NCI-H446 (cell line): ENCODE measurements at regions not wholly inside any gene's neighbourhood (a gene's known extent, or its start where the extent isn't known, plus 50 kb on each side); places are given as distances from the start of the nearest gene placed in this dataset.
"Not testable (repeated sequence)": the region's sequence is repeated elsewhere in the genome, so short reads cannot be mapped to it uniquely, and the experiment has no call there.

Experiments used
- DNase-seq, 2 experiments: peaks; one replicate each; lab custom pipeline; 2025; lab: John Stamatoyannopoulos, UW

GRCh38 chr4:53866055-53866454 lies 198.3 kb downstream of the CHIC2 start:
- DNase-seq = no peak

DNA sequence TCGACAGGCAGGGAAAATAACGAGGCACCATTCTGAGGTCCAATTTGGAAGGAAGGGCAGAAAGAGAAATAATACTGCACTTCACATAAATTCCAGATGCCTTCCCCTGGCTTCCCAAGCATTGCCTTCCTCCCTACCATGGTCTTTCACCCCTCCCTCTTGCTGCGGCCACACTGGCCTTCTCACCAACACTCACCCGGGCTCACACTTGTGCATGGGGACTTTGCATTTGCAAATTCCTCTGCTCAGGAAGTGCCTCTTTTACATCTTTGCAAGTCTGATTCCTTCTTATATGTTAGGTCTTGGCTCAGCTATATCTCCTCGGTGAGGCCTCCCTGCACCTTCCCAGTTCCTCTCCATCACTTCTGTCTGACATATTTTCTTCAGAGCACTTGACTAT lies 199.4 kb downstream of the CHIC2 start:
- DNase-seq = no peak

DNA sequence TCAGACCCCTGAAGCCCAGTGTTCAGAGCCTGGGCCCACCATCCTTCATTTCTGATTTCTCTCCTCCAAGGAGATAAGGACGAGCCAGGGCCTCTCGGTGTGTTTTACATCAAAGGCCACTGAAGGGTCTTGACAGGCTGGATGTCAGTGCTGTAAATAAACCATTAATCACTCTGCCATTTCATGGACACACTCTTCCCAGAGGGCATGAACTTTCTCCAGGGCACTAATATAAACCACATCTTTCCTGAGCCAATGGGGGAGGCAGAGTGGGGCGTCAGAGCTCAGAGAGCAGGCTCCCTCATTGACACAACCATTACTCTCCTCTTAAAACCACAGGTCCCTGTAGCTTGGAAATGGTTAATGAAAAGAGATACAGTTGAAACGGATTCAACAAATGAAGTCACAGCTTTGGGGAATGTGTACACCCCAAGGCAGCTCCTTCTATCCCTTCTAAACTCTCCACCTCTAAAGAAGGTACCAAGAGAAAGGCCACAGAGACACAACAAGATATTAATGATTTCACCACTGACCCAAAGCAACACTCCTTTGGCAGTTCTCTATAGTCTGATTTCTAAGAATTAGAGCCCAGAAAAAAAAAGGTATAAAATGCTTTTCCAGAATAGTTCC lies 200.6 kb downstream of the CHIC2 start:
- DNase-seq = no peak

DNA sequence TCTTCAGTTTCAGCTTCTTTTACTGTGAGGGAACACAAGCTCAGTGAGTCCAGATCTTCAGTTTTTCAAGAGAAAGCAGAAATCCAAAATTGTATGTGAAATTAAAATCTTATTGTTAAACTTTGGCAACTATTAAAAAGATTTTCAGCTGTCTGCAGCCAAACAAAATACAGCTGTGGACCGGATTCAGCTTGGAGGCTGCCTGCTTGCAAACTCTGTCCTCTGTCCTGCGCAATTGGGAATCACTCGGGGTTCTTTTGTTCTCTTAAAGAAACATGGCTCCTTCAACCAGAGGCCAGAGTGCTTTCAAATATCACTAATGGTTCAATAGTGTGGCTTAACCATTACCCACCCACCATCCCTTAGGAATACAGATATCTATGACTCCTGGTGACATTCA lies 201.2 kb downstream of the CHIC2 start:
- DNase-seq = no peak

GRCh38 chr4:53861856-53862610 lies 202.4 kb downstream of the CHIC2 start:
- DNase-seq = no peak

GRCh38 chr4:53859305-53859704 lies 205.1 kb downstream of the CHIC2 start:
- no peak for DNase-seq

DNA sequence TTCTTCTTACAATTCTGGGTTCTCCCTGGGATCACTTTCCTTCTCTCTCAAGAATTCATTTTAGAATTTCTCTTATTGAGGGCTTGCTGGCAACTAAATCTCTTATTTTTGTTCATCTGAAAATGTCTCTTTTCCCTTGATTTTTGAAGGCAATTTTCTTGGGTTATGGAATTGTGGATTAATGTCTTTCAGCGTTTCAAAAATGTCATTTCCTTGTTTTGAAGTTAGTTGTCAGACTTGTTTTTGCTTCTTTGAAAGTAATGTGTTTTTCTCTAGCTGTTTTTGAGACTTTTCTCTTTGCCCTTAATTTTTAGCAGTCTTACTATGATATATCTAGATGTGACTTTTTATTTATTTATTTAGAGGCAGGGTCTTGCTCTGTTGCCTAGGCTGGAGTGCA lies 205.7 kb downstream of the CHIC2 start:
- DNase-seq = no peak

GRCh38 chr4:53855581-53856250 lies 208.7 kb downstream of the CHIC2 start:
- DNase-seq = no peak

- DNase-seq = no peak
These were observed 209.3 kb downstream of the CHIC2 start for GRCh38 chr4:53854991-53855568.

- DNase-seq = no peak
These were observed 212.1 kb downstream of the CHIC2 start for GRCh38 chr4:53852343-53852742.

DNA sequence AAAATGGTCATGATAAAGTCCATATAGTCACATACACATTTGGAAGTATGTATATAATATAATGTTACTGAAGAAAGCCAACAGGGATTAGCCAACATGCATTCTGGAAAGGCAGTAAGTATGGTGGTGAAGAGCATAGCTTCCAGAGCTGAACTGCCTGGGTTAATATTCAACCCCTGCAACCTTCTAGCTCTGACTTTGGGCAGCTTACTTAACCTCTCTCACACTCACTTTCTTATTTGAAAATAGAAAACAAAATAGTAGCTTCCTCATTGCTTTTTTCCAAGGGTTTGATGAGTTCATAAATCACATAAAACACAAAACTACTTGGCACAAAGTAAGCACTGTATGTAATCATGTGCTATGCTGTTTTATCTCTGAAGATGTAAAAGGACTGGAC lies 216.4 kb downstream of the CHIC2 start:
- no peak for DNase-seq

GRCh38 chr4:53844551-53844950 lies 219.9 kb downstream of the CHIC2 start:
- DNase-seq = no peak

GRCh38 chr4:53844133-53844532 lies 220.3 kb downstream of the CHIC2 start:
- no peak for DNase-seq

GRCh38 chr4:53841711-53842110 lies 222.7 kb downstream of the CHIC2 start:
- no peak for DNase-seq

DNA sequence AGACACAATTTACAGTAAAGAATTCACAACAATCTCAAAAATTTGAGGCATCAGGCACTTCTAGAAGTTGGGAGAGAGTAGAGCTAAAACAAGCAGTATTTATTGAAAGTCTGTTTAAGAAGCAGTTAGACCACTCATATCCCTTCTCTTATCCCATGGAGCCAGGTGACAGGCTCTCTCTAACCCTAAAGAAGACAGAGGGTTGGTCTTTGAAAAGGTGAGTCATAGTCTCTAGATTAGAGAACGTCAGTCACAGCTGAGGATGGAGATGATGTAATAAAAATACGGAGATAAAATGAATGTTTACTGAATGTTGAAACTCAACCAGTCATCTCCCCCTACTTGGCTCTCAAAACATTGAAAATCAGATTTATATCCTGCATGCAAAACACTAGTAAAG lies 223.8 kb downstream of the CHIC2 start:
- no peak for DNase-seq

DNA sequence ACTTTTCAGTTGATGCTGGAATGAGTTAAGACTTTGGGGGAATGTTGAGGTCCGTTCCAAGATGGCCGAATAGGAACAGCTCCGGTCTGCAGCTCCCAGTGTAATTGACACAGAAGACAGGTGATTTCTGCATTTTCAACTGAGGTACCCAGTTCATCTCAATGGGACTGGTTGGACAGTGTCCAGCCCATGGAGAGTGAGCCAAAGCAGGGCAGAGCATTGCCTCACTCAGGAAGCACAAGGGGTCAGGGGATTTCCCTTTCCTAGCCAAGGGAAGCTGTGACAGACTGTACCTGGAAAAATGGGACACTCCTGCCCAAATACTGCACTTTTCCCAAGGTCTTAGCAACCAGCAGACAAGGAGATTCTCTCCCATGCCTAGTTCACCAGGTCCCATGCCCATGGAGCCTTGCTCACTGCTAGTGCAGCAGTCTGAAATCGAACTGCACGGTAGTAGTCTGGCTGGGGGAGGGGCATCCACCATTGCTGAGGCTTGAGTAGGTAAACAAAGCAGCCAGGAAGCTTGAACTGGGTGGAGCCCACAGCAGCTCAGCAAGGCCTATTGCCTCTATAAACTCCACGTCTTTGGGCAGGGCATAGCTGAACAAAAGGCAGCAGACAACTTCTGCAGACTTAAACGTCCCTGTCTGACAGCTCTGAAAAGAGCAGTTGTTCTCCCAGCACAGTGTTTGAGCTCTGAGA lies 231.0 kb downstream of the CHIC2 start:
- DNase-seq = not testable (repeated sequence)

GRCh38 chr4:53832549-53832948 lies 231.9 kb downstream of the CHIC2 start:
- no peak for DNase-seq

DNA sequence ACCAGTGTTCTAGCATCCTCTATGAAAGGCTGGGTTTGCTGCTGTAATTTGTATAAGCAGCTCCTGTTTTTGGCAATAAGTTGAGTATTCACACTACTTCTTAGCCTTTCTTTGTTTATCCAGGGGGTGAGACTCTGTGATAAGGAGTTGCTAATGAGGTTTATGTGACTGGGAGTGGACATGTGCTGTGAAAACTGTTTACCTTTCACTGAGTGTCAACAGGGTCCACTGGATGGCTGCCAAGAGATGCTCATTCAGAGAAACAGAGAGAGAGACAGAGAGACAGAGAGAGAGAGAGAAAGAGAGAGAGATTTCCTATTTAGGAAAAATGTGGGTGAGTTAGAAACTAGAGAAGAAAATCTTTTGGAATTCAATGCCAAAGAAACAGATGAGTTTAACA lies 233.9 kb downstream of the CHIC2 start:
- no peak for DNase-seq

DNA sequence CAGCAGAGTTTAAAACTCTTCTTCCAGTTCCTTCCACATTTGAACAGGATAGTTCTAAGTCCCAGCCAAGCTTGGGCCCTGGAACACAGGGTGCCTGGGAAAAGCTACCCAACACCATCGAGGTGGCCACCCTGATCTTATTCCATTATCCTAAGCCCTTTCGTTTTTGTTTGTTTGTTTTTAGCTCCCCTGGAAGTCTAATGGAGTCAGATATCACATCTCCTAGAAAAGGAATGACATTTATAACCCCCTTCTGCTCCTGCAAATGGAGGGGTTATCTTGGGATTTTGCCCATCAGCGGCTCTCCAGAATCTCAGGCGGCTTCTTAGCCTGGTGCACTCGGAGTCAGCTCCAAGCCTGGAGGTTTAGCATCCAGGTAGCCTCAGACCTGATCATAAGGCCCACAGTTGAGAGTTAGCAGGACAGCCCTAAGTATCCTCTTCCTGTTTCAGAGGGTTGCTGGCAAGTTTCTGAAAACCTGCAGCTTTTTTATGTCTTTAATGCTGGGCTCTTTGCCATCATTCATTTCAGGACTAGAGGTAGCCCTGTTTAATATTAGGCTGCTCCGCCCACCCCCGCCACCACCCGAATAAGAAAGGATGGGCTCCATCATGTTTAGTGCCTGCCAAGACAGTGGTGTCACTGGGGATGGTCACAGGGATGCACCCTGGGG lies 230.0 kb upstream of the LNX1 start:
- no peak for DNase-seq

- no peak for DNase-seq
These were observed 226.8 kb upstream of the LNX1 start for GRCh38 chr4:53818104-53818503.

GRCh38 chr4:53816561-53816960 lies 225.3 kb upstream of the LNX1 start:
- no peak for DNase-seq

DNA sequence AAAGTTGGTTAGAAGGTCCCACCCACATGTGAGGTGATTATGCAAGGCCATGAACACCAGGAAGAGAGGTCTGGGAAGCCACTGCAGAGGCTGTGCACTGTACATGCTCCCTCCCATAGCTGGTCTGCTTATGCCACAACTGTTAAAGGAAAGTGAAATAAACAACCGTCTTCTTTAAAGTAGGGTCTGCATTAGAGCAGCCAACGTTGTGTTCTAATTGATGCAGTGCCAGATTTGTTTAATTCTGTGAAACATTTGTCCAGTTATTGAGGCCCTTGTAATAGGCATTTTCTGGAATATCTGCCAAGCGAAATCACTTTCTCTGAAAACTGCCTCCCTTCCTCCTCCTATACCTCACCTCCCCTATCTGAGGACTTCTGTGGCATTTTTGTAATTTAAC lies 224.0 kb upstream of the LNX1 start:
- DNase-seq = no peak
